NB4 (cell line): ENCODE measurements at regions not wholly inside any gene's neighbourhood (a gene's known extent, or its start where the extent isn't known, plus 50 kb on each side); places are given as distances from the start of the nearest gene placed in this dataset.

Experiments used
- DNase-seq: peaks from one replicate; pipeline ENCODE4 v3.0.0; 2010; ENCODE audit warnings: low read depth
- H3K4me3 ChIP-seq: one replicate; pipeline ENCODE4 v1.5.1; 2011; ENCODE audit warnings: mild to moderate bottlenecking, low read depth, low read length, moderate library complexity
- MYC ChIP-seq: IDR thresholded peaks from 2 replicates; pipeline ENCODE4 v1.6.1; 2011; ENCODE audit warnings: low read depth, low read length
- POLR2A ChIP-seq: IDR thresholded peaks from 2 replicates; pipeline ENCODE4 v1.6.1; 2011; ENCODE audit warnings: mild to moderate bottlenecking; ENCODE audit not compliant: insufficient read length; ENCODE audit errors: extremely low read depth
- TF ChIP-seq, protein P1 (sequence below): IDR thresholded peaks from 2 replicates; pipeline ENCODE4 v1.6.1; 2011; ENCODE audit warnings: low read depth, low read length
- TF ChIP-seq, protein P2 (sequence below): IDR thresholded peaks from one replicate; pipeline ENCODE4 v1.5.1; 2012; ENCODE audit warnings: low read depth, low read length

DNA sequence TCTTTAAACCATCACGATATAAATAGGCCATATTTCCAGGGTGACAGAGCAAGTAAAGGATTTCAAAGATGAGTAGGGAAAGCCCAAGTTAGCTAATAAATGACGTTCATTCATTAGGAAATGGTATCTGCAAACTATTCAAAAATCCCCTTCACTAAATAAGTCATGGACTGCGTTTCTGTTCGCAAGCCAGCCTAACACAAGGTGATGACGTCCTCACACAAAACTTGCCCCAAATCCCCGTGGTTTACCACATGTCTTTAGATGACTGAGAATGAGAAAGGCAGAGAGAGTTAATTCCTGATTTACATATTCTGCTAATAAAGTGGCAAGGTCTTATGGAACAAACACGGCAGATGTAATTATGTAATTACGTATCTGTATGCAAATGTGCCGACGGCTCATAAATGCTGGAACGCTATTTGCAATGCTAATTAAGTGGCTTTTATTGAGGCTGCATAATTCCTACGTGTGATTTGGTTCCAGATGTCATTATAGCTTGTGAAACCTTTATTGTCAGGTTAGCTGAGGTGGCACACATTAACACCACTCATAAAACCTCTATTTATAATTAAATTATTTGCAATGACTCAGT, 437.7 kb upstream of the FRG1 start:
- H3K4me3 ChIP-seq = no peak overlapping the region
- no peak for DNase-seq
- TF ChIP-seq, protein P1, sequence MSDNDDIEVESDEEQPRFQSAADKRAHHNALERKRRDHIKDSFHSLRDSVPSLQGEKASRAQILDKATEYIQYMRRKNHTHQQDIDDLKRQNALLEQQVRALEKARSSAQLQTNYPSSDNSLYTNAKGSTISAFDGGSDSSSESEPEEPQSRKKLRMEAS = no peak
- TF ChIP-seq, protein P2, sequence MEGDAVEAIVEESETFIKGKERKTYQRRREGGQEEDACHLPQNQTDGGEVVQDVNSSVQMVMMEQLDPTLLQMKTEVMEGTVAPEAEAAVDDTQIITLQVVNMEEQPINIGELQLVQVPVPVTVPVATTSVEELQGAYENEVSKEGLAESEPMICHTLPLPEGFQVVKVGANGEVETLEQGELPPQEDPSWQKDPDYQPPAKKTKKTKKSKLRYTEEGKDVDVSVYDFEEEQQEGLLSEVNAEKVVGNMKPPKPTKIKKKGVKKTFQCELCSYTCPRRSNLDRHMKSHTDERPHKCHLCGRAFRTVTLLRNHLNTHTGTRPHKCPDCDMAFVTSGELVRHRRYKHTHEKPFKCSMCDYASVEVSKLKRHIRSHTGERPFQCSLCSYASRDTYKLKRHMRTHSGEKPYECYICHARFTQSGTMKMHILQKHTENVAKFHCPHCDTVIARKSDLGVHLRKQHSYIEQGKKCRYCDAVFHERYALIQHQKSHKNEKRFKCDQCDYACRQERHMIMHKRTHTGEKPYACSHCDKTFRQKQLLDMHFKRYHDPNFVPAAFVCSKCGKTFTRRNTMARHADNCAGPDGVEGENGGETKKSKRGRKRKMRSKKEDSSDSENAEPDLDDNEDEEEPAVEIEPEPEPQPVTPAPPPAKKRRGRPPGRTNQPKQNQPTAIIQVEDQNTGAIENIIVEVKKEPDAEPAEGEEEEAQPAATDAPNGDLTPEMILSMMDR = no peak
- TF ChIP-seq MYC (no peak), POLR2A (no peak)

- TF ChIP-seq, protein P2 = no peak
- TF ChIP-seq, protein P1 = no peak
- no peak for TF ChIP-seq POLR2A
- TF ChIP-seq MYC = no peak
- no peak for DNase-seq
- no peak overlapping the region for H3K4me3 ChIP-seq
These were observed 436.5 kb upstream of the FRG1 start for GRCh38 chr4:189504220-189504619.

DNA sequence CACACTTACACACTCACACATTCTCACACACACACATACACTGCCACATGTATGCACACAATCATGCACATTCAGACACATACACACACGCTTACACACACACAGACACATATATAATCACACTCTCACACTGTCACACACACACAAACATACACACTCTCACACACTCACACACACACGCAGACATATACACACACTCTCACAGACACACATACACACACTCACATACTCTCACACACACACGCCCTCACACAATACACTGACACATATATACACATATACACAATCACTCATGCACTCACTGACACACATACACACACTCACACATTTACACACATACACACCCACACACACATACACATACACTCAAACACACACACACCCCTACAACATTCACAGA, 435.3 kb upstream of the FRG1 start:
- no peak for TF ChIP-seq POLR2A
- TF ChIP-seq, protein P2 = no peak
- no peak for TF ChIP-seq MYC
- TF ChIP-seq, protein P1 = no peak
- no peak for DNase-seq

GRCh38 chr4:189506080-189506479, 434.6 kb upstream of the FRG1 start:
- H3K4me3 ChIP-seq = no peak overlapping the region
- DNase-seq = no peak
- TF ChIP-seq POLR2A (no peak), MYC (no peak)
- TF ChIP-seq, protein P2 = no peak
- TF ChIP-seq, protein P1 = no peak

More for the DNA sequence above, 435.3 kb upstream of the FRG1 start:
- H3K4me3 ChIP-seq = no peak overlapping the region

DNA sequence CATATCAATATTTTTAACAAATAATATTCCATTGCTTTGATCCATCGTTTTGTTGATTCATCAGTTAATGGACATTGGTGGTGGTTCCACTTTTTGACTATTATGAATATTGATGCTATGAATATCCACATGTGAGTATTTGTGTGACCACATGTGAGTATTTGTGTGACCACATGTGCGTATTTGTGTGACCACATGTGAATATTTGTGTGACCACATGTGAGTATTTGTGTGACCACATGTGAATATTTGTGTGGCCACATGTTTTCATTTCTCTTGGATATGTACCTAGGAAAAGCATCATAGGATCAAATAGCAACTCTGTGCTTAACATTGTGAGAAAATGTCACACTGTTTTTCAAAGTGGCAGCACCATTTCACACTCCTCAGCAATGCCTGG, 433.6 kb upstream of the FRG1 start:
- TF ChIP-seq POLR2A (no peak), MYC (no peak)
- TF ChIP-seq, protein P1 = no peak
- TF ChIP-seq, protein P2 = no peak
- no peak for DNase-seq
- no peak overlapping the region for H3K4me3 ChIP-seq

GRCh38 chr4:189510601-189511000, 430.1 kb upstream of the FRG1 start:
- DNase-seq = no peak
- no peak overlapping the region for H3K4me3 ChIP-seq
- TF ChIP-seq POLR2A (no peak), MYC (no peak)
- TF ChIP-seq, protein P1 = no peak
- TF ChIP-seq, protein P2 = no peak
